Ishikawa (cell line): ENCODE measurements at regions not wholly inside any gene's neighbourhood (a gene's known extent, or its start where the extent isn't known, plus 50 kb on each side); places are given as distances from the start of the nearest gene placed in this dataset.

Experiments
- RAD21 ChIP-seq: IDR thresholded peaks from 2 replicates; pipeline ENCODE4 v1.6.1; 2012; ENCODE audit warnings: low read depth
- TAF1 ChIP-seq: IDR thresholded peaks from 2 replicates; pipeline ENCODE4 v1.6.1; 2012; ENCODE audit warnings: low read depth, mild to moderate bottlenecking
- TCF12 ChIP-seq: IDR thresholded peaks from 2 replicates; pipeline ENCODE4 v1.6.1; 2012; ENCODE audit warnings: low read depth
- TF ChIP-seq, protein P1 (sequence below): IDR thresholded peaks from 2 replicates; pipeline ENCODE4 v1.6.1; 2012
- TF ChIP-seq, protein P2 (sequence below): IDR thresholded peaks from 2 replicates; pipeline ENCODE4 v1.6.1; 2012; ENCODE audit warnings: low read depth, mild to moderate bottlenecking

DNA sequence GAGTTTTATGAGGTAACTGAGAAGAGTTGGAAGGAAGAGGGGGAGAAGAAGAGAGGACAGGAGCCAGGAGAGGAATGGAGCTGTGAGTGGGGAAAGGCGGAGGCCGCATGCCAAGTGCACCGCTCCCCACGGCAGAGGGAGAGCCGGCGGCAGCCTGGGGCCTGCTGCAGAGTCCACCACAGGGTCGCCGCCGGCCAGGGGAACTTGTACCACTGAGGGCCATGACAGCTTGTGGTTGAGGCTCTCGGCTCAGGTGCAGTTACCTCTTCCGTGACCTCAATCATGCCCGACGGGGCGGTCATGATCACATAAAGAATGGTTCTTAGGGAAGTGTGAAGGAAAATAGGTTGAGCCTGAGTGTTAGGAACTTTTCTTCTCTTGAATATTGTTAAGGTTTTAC, 325.0 kb downstream of the SNAPC1 start:
- TF ChIP-seq, protein P1, sequence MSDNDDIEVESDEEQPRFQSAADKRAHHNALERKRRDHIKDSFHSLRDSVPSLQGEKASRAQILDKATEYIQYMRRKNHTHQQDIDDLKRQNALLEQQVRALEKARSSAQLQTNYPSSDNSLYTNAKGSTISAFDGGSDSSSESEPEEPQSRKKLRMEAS, result no peak
- no peak for TF ChIP-seq RAD21
- TF ChIP-seq, protein P2, sequence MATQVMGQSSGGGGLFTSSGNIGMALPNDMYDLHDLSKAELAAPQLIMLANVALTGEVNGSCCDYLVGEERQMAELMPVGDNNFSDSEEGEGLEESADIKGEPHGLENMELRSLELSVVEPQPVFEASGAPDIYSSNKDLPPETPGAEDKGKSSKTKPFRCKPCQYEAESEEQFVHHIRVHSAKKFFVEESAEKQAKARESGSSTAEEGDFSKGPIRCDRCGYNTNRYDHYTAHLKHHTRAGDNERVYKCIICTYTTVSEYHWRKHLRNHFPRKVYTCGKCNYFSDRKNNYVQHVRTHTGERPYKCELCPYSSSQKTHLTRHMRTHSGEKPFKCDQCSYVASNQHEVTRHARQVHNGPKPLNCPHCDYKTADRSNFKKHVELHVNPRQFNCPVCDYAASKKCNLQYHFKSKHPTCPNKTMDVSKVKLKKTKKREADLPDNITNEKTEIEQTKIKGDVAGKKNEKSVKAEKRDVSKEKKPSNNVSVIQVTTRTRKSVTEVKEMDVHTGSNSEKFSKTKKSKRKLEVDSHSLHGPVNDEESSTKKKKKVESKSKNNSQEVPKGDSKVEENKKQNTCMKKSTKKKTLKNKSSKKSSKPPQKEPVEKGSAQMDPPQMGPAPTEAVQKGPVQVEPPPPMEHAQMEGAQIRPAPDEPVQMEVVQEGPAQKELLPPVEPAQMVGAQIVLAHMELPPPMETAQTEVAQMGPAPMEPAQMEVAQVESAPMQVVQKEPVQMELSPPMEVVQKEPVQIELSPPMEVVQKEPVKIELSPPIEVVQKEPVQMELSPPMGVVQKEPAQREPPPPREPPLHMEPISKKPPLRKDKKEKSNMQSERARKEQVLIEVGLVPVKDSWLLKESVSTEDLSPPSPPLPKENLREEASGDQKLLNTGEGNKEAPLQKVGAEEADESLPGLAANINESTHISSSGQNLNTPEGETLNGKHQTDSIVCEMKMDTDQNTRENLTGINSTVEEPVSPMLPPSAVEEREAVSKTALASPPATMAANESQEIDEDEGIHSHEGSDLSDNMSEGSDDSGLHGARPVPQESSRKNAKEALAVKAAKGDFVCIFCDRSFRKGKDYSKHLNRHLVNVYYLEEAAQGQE, result no peak
- TF ChIP-seq TCF12, result no peak
- TF ChIP-seq TAF1, result no peak
